ENCODE measurements at regions not wholly inside any gene's neighbourhood (a gene's known extent, or its start where the extent isn't known, plus 50 kb on each side); places are given as distances from the start of the nearest gene placed in this dataset.

DNA sequence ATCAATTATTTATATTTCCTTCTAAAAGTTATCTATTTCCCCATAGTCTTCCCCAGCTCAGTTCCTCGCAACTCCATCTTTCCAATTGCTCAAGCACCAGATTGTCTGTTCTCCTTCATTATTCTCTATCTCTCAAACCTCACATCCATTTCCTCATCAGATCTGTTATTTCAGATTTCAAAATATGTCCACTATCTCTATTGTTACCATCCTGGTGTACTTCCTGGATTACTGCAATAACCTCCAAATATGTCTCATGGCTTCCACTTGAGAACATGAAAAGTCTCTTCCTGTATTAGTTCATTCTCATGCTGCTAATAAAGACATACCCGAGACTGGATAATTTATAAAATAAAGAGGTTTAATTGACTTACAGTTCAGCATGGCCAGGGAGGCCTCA, 641.7 kb upstream of the ZEB2 start:
- TF ChIP-seq, protein P1, sequence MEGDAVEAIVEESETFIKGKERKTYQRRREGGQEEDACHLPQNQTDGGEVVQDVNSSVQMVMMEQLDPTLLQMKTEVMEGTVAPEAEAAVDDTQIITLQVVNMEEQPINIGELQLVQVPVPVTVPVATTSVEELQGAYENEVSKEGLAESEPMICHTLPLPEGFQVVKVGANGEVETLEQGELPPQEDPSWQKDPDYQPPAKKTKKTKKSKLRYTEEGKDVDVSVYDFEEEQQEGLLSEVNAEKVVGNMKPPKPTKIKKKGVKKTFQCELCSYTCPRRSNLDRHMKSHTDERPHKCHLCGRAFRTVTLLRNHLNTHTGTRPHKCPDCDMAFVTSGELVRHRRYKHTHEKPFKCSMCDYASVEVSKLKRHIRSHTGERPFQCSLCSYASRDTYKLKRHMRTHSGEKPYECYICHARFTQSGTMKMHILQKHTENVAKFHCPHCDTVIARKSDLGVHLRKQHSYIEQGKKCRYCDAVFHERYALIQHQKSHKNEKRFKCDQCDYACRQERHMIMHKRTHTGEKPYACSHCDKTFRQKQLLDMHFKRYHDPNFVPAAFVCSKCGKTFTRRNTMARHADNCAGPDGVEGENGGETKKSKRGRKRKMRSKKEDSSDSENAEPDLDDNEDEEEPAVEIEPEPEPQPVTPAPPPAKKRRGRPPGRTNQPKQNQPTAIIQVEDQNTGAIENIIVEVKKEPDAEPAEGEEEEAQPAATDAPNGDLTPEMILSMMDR (IDR thresholded peaks at IDR 0.05) = no peak
- TF ChIP-seq POLR2A (IDR thresholded peaks at IDR 0.05) = no peak
- TF ChIP-seq EP300 (IDR thresholded peaks at IDR 0.05) = no peak

All from sigmoid colon (tissue), 4 donors.